Body of pancreas (tissue), 4 donors: ENCODE measurements at regions not wholly inside any gene's neighbourhood (a gene's known extent, or its start where the extent isn't known, plus 50 kb on each side); places are given as distances from the start of the nearest gene placed in this dataset.
A peak's percentile ranks its signal among the peaks of the same experiment; 100 is the strongest.
"Not testable (repeated sequence)": the region's sequence is repeated elsewhere in the genome, so short reads cannot be mapped to it uniquely, and the experiment has no call there.

ENCODE experiments used
- ATAC-seq: fragments of 150-250 bp; one replicate; pipeline ENCODE4 v1.9.1; 2016
- DNase-seq, 4 donors: peaks; one replicate each; pipeline ENCODE4 v3.0.0-alpha.2; 2019
- H3K27ac ChIP-seq, 4 donors: fragments of 200-600 bp; sonication (generic); 1 replicate in 3 of 4; 2 replicates in 1 of 4; pipeline versions ENCODE4 v1.5.1 to v1.6.1; 2016 to 2019; ENCODE audit warnings: mild to moderate bottlenecking in 1 of 4, mixed read lengths in 1 of 4, moderate library complexity in 1 of 4
- H3K27me3 ChIP-seq, 2 donors: fragments of 200-600 bp; sonication (generic); one replicate each; pipeline ENCODE4 v1.6.0; 2016; ENCODE audit warnings: mild to moderate bottlenecking in 1 of 2
- H3K36me3 ChIP-seq, 2 donors: fragments of 200-600 bp; sonication (generic); replicated peaks in 1 of 2; 2 replicates each; pipeline ENCODE4 v1.5.1; 2016; ENCODE audit warnings: low read depth in 2 of 2; ENCODE audit not compliant: insufficient read depth in 1 of 2
- H3K4me1 ChIP-seq: fragments of 200-600 bp; sonication (generic); one replicate; pipeline ENCODE4 v1.6.0; 2016
- H3K4me3 ChIP-seq, 2 donors: fragments of 200-600 bp; sonication (generic); 1 replicate in 1 of 2; 2 replicates in 1 of 2; pipeline ENCODE4 v1.5.1; 2016 to 2019
- H3K9me3 ChIP-seq, 3 donors: fragments of 200-600 bp; sonication (generic); 1 replicate in 2 of 3; 2 replicates in 1 of 3; pipeline ENCODE4 v1.5.1; 2016
- CTCF ChIP-seq, 7 experiments: fragments of 450-650 bp in 4 of 7; fragments of 200-600 bp in 3 of 7; sonication (generic) in 3 of 7; IDR thresholded peaks; one replicate each; pipeline ENCODE4 v1.5.1; 2016 to 2019; ENCODE audit warnings: antibody characterized with exemption in 7 of 7
- POLR2A ChIP-seq, 3 donors: fragments of 450-650 bp; IDR thresholded peaks; one replicate each; pipeline ENCODE4 v1.6.1; 2016; ENCODE audit warnings: antibody characterized with exemption in 3 of 3, mild to moderate bottlenecking in 2 of 3
- WGBS, 2 donors: methylation state at CpG; one replicate each; pipeline ENCODE4 v1.1.5; 2017; 5-methylcytosine and 5-hydroxymethylcytosine counted together
- intact Hi-C: fragments of 100-400 bp; cut with DNase I; formaldehyde crosslinking; loops from one replicate; pipeline ENCODE4 v1.15.1; 2023

DNA sequence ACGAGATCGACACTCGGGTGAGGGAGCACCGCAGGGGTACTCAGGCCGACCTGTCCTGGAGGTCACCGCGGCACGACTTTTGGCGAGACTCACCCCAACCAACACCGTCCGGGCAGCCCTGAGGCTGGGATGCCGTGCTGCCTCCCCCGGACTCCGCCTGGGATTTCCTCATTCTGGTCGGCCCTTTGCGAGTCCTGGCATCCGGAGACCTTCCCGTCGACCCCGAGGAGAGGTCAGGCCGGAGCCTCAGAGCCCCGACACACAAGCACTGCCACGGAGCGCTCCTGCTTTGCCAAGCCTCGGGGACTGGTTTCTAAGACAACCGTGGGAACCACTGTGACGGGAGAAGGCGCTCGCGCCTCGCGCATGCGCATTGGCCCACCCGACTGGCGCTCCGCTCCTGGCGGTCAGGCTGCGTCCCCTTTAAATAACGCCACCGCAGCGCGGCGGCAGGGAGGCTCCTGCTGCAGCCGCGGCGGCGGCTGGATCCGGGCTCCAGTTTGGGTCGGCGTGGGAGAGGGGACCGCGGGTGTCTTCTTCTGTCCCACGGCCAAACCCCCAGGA is 166.4 kb upstream of the ZNF337 start:
- H3K27ac ChIP-seq, H3K9me3 ChIP-seq, intact Hi-C loops, H3K27me3 ChIP-seq, H3K36me3 ChIP-seq: not testable (repeated sequence)
- Histone ChIP-seq H3K4me3 (peak overlapping the region in 1 of 2 donors; percentile 17), H3K4me1 (peaks cover 55% of the 10 kb centered on the region)
- 0 to 1% methylated on average over 1 to 53 of the region's 53 CpGs for WGBS, 2 donors
- ATAC-seq (peak; percentile 67), DNase-seq (peak; percentile 92 to 94 (median 93))
- peak in 3 of 7 experiments; percentile 8 to 53 (median 47) for TF ChIP-seq CTCF (IDR thresholded peaks at IDR 0.05)

GRCh38 chr20:25860531-25861150 is 164.0 kb upstream of the ZNF337 start:
- no peaks in the 10 kb centered on the region for H3K9me3 ChIP-seq
- WGBS, 2 donors, result 24 to 41% methylated on average over 23 of the region's 23 CpGs
- ATAC-seq (no peak), DNase-seq (peak in 1 of 4 donors; percentile 13)
- no peak overlapping the region for H3K27ac ChIP-seq
- H3K4me3 ChIP-seq, result no peak overlapping the region
- TF ChIP-seq CTCF (IDR thresholded peaks at IDR 0.05) (no peak), POLR2A (IDR thresholded peaks at IDR 0.05) (no peak)
- peaks cover 0 to 5% of the 10 kb centered on the region in 2 donors for H3K27me3 ChIP-seq
- intact Hi-C loops, result no loop called here
- H3K4me1 ChIP-seq, result peaks cover 49% of the 10 kb centered on the region
- H3K36me3 ChIP-seq, result no peaks in the 10 kb centered on the region

- intact Hi-C loops, result no loop called here
- Histone ChIP-seq H3K4me3 (no peak overlapping the region), H3K36me3 (no peaks in the 10 kb centered on the region), H3K9me3 (no peaks in the 10 kb centered on the region), H3K27me3 (peaks cover 0 to 5% of the 10 kb centered on the region in 2 donors), H3K4me1 (peaks cover 45% of the 10 kb centered on the region), H3K27ac (no peak overlapping the region)
- DNase-seq (peak; percentile 72 to 86 (median 82)), ATAC-seq (no peak)
- TF ChIP-seq CTCF (IDR thresholded peaks at IDR 0.05) (no peak), POLR2A (IDR thresholded peaks at IDR 0.05) (no peak)
- WGBS, 2 donors, result 8 to 16% methylated on average over 20 to 51 of the region's 51 CpGs
Measured at GRCh38 chr20:25859649-25860530, 163.2 kb upstream of the ZNF337 start.

DNA sequence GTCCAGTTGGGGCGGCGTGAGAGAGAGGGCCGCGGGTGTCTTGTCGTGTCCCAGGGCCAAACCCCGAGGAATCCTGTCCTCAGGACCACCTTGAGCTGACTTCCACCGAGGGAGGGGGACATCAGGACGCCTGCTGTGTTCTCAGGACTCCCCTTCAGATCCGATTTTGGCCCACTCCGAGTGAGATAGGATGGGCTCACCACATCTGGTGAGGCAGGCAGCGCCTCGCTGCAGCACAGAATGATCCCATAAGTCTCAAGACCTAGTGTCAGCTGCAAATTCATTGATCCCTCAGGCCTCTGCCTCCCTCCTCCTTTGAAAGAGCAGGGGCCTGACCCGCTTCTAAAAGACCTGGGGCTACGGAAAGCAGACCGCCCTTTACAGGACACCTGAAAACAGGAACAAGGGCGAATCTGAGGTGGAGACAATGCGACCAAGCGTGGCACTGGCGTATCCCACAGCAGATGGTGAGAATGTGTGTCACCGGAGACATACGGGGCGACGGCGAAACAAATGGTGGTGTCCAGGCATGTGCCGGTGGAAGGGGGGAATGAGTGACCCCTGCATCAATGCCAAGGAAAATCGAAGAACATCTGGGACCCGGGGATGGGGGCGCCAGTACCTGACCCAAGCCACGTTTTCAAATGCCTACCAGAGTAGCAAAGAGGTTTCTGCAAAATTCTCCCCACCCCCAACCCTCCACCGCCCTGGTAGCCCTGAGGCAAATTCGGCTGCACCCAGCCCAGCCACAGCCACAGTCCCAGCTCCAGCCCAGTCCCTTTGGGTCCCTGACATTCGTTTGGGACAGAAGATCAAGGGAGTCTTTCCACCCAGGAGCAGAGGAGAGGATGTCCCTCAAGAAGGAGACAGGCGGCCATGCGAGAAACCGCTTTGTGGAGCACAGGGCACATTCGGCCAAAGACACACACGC is 162.1 kb upstream of the ZNF337 start:
- H3K9me3 ChIP-seq, result no peaks in the 10 kb centered on the region
- intact Hi-C loops, result no loop called here
- DNase-seq, result no peak
- H3K4me3 ChIP-seq, result no peak overlapping the region
- H3K4me1 ChIP-seq, result peaks cover 46% of the 10 kb centered on the region
- no peak for ATAC-seq
- WGBS, 2 donors, result 36 to 59% methylated on average over 28 to 37 of the region's 37 CpGs
- no peak overlapping the region for H3K27ac ChIP-seq
- peaks cover 0 to 5% of the 10 kb centered on the region in 2 donors for H3K27me3 ChIP-seq
- TF ChIP-seq CTCF (IDR thresholded peaks at IDR 0.05), result no peak
- TF ChIP-seq POLR2A (IDR thresholded peaks at IDR 0.05), result no peak
- no peaks in the 10 kb centered on the region for H3K36me3 ChIP-seq

DNA sequence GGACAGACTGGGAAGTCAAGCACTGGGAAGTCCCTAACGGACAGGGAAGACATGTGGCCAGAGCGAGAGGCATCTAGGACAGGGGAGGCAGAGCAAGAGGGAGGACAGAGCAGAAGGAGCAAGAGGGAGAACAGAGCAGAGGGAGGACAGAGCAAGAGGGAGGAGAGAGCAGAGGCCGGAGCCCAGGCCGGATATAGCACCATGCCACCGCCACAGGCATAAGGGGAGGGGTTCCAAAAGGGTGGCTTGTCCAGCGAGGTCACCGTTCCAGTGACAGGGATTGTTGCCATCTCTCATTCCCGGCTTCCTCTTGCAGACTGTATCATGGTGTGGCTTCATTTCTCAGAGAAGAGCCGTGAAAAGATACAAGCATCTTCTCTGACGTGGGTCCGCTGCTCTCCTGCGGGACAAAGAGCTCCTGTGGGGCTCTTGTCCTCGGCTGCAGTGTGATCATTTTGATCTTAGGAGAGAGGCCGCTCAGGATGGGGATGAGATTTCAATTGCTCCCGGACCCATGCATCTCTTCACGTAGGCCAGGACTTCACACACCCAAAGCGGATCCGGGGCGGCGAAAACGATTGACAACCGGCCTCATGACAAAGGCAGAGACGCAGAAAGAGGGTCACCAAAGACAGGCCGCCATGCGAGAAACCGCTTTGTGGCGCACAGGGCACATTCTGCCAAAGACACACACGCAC is 160.6 kb upstream of the ZNF337 start:
- ATAC-seq, intact Hi-C loops, H3K4me3 ChIP-seq, DNase-seq, H3K27ac ChIP-seq, H3K27me3 ChIP-seq, H3K9me3 ChIP-seq, H3K36me3 ChIP-seq: not testable (repeated sequence)
- 85 to 95% methylated on average over 27 to 28 of the region's 28 CpGs for WGBS, 2 donors
- peaks cover 42% of the 10 kb centered on the region for H3K4me1 ChIP-seq
